ENCODE measurements at regions not wholly inside any gene's neighbourhood (a gene's known extent, or its start where the extent isn't known, plus 50 kb on each side); places are given as distances from the start of the nearest gene placed in this dataset.

DNA sequence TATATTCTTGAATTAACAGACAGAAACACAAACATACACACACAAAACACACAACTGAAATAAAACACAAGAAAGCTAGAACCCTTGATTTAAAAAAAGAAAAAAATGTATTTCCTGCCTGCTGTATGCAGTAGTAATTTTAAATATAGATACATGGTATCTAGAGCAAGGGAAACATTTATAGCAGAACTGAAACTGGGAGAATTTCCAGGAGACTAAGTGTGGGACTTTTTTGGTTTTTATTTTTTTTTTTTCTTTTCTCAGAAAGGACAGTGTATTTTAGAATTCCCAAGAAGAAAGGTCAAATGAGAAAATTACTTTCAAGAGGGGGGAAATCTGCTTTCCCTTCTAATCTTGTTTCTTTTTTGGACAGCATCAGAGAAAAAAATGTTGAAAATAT is 558.9 kb upstream of the PKDCC start:
- TF ChIP-seq, protein P1, sequence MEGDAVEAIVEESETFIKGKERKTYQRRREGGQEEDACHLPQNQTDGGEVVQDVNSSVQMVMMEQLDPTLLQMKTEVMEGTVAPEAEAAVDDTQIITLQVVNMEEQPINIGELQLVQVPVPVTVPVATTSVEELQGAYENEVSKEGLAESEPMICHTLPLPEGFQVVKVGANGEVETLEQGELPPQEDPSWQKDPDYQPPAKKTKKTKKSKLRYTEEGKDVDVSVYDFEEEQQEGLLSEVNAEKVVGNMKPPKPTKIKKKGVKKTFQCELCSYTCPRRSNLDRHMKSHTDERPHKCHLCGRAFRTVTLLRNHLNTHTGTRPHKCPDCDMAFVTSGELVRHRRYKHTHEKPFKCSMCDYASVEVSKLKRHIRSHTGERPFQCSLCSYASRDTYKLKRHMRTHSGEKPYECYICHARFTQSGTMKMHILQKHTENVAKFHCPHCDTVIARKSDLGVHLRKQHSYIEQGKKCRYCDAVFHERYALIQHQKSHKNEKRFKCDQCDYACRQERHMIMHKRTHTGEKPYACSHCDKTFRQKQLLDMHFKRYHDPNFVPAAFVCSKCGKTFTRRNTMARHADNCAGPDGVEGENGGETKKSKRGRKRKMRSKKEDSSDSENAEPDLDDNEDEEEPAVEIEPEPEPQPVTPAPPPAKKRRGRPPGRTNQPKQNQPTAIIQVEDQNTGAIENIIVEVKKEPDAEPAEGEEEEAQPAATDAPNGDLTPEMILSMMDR (IDR thresholded peaks at IDR 0.05): no peak
- peaks cover 0 to 3% of the 10 kb centered on the region in 2 donors for H3K9me3 ChIP-seq
- DNase-seq (ENCODE audit: low spot score in 2 of 2): no peak

DNA sequence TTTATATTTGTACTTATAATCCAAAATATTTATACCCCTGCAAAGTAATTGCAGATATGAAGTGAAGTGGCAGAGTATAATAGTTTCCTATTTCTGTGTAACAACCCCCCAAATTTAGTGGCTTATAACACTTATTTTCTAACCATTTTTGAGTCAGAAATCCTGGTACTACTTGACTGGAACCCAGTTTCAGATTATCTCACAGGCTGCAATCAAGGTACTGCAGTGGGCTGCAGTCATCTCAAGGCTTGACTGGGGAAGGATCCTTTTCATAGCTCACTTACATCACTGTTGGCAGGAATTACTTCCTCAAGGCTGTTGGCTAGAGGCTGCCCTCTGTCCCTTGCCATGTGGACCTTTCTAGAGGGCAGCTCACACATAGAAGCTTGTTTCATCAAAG is 558.2 kb upstream of the PKDCC start:
- Histone ChIP-seq H3K4me1 (peaks cover 3 to 13% of the 10 kb centered on the region in 2 donors), H3K4me3 (no peak overlapping the region), H3K27ac (no peak overlapping the region), H3K9me3 (peaks cover 5 to 11% of the 10 kb centered on the region in 2 donors), H3K36me3 (no peaks in the 10 kb centered on the region), H3K27me3 (no peaks in the 10 kb centered on the region)
- intact Hi-C loops (cut with DNase I): no loop called here
- TF ChIP-seq, protein P1 (IDR thresholded peaks at IDR 0.05): no peak
- DNase-seq (ENCODE audit: low spot score in 2 of 2): no peak

More for the DNA sequence above, 558.9 kb upstream of the PKDCC start:
- H3K36me3 ChIP-seq: no peaks in the 10 kb centered on the region
- H3K4me1 ChIP-seq: peaks cover 3 to 18% of the 10 kb centered on the region in 2 donors
- H3K4me3 ChIP-seq: no peak overlapping the region
- H3K27ac ChIP-seq: peak overlapping the region; percentile 38 to 45
- intact Hi-C loops (cut with DNase I): no loop called here
- H3K27me3 ChIP-seq: no peaks in the 10 kb centered on the region

DNA sequence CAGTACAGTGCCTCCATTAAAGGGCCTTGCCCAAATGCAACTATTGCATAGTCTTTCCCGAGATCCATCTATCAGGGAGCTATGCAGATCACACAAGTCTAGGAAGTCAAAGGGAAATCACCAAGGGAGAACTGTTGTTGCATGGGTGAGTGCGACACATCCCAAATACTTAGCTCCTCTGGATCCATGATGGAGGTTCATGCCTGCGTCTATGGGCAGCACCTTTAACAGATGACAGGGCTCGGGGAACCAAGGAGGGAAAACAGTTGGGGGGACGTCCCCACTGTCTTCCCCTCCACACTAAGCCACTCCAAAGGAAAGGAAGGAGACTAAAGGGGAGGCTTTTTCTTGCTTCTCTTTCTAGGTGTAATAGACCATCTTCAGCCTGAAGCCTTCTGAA is 552.8 kb upstream of the PKDCC start:
- H3K4me1 ChIP-seq: no peaks in the 10 kb centered on the region
- H3K36me3 ChIP-seq: no peaks in the 10 kb centered on the region
- TF ChIP-seq, protein P1 (IDR thresholded peaks at IDR 0.05): no peak
- H3K27me3 ChIP-seq: no peaks in the 10 kb centered on the region
- peaks cover 22 to 30% of the 10 kb centered on the region in 2 donors for H3K9me3 ChIP-seq
- H3K27ac ChIP-seq: no peak overlapping the region
- intact Hi-C loops (cut with DNase I): no loop called here
- DNase-seq (ENCODE audit: low spot score in 2 of 2): no peak
- H3K4me3 ChIP-seq: no peak overlapping the region

DNA sequence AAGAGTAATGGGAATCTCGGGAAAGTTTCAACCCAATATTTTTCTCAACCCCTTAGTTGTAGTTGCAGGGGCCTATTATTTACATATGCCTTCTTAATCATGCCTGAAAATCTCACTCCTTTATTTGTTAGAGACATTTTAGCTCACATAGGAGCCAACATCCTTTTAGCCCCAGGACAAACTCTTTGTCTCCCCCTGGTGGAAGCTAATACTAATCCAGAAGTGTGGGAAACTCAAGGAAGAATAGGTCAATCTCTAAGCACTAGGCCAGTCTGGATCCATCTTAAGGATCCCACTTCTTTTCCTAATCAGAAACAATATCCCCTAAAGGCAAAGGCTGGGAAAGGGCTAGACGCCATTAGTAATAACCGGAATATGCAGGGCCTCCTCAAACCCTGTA is 550.9 kb upstream of the PKDCC start:
- Histone ChIP-seq H3K27ac (no peak overlapping the region), H3K9me3 (peaks cover 22 to 30% of the 10 kb centered on the region in 2 donors), H3K36me3 (no peaks in the 10 kb centered on the region), H3K4me3 (no peak overlapping the region), H3K4me1 (no peaks in the 10 kb centered on the region), H3K27me3 (no peaks in the 10 kb centered on the region)
- no peak for DNase-seq (ENCODE audit: low spot score in 2 of 2)
- TF ChIP-seq, protein P1 (IDR thresholded peaks at IDR 0.05): no peak
- intact Hi-C loops (cut with DNase I): no loop called here

DNA sequence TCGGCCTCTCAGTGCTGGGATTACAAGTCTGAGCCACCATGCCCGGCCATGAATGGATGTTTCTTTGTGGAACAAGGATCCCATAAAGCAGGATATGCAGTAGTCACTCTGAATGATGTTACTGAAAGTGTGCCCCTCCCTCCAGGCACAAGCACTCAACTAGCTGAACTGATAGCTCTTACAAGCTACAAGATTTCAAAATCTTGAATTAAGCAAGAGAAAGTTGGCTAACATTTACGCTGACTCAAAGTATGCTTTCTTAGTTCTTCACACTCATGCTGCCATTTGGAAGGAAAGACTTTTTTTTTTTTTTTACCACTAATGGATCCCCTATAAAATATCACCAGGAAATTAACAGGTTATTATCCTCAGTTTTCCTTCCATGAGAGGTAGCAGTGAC is 549.0 kb upstream of the PKDCC start:
- Histone ChIP-seq H3K4me3 (no peak overlapping the region), H3K9me3 (peaks cover 22 to 28% of the 10 kb centered on the region in 2 donors), H3K36me3 (no peaks in the 10 kb centered on the region), H3K4me1 (no peaks in the 10 kb centered on the region), H3K27ac (no peak overlapping the region), H3K27me3 (no peaks in the 10 kb centered on the region)
- intact Hi-C loops (cut with DNase I): no loop called here
- no peak for DNase-seq (ENCODE audit: low spot score in 2 of 2)
- TF ChIP-seq, protein P1 (IDR thresholded peaks at IDR 0.05): no peak

DNA sequence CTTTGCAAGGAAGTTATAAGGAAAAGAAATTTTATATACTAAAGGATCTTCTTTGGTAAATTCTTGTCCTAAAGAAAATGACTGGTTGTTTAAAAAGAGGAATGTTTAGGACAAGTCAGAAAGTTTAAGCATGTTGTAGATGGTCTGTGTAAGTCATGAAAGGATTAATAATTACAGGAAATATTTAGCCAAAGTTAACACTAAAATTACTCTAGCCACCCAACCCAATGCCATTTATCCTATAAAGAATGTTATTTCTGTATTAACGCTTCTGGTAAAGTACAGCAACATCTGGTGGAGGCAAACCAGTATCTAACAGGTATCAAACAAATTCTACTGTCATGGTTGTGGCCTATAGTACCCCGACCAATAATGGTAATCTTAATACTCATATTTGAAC is 546.9 kb upstream of the PKDCC start:
- TF ChIP-seq, protein P1 (IDR thresholded peaks at IDR 0.05): no peak
- no peak overlapping the region for H3K27ac ChIP-seq
- no peaks in the 10 kb centered on the region for H3K36me3 ChIP-seq
- intact Hi-C loops (cut with DNase I): no loop called here
- no peak overlapping the region for H3K4me3 ChIP-seq
- H3K9me3 ChIP-seq: peaks cover 5 to 7% of the 10 kb centered on the region in 2 donors
- H3K4me1 ChIP-seq: no peaks in the 10 kb centered on the region
- no peaks in the 10 kb centered on the region for H3K27me3 ChIP-seq
- DNase-seq (ENCODE audit: low spot score in 2 of 2): no peak

All from ascending aorta (tissue), 2 donors.